Fibroblast of lung (primary cell): ENCODE measurements at regions not wholly inside any gene's neighbourhood (a gene's known extent, or its start where the extent isn't known, plus 50 kb on each side); places are given as distances from the start of the nearest gene placed in this dataset.

Source experiments
- DNase-seq, 2 donors: peaks; one replicate each; pipeline versions ENCODE4 v3.0.0 to v3.0.0-alpha.2; 2010; ENCODE audit warnings: low read depth in 2 of 2
- H2AFZ ChIP-seq: 2 replicates; pipeline ENCODE4 v1.5.1; 2012; ENCODE audit warnings: low read length, control low read depth, inconsistent platforms
- H3K27ac ChIP-seq: 2 replicates; pipeline ENCODE4 v1.5.1; 2011; ENCODE audit warnings: low read length, control low read depth; ENCODE audit not compliant: insufficient read depth
- H3K27me3 ChIP-seq: 2 replicates; pipeline ENCODE4 v1.5.1; 2011; ENCODE audit warnings: mild to moderate bottlenecking, low read length; ENCODE audit not compliant: control insufficient read depth, insufficient read depth
- H3K36me3 ChIP-seq: 2 replicates; pipeline ENCODE4 v1.5.1; 2011; ENCODE audit warnings: low read length; ENCODE audit not compliant: control insufficient read depth, insufficient read depth
- H3K4me1 ChIP-seq: 2 replicates; pipeline ENCODE4 v1.5.1; 2011; ENCODE audit warnings: low read length; ENCODE audit not compliant: control insufficient read depth, insufficient read depth; ENCODE audit errors: extremely low read depth
- H3K4me2 ChIP-seq: 2 replicates; pipeline ENCODE4 v1.5.1; 2011; ENCODE audit warnings: low read length, control low read depth; ENCODE audit not compliant: insufficient read depth; ENCODE audit errors: extremely low read depth
- H3K4me3 ChIP-seq, 4 experiments: fragments of 200-600 bp in 1 of 4; sonication (generic) in 1 of 4; replicated peaks in 1 of 4; 2 replicates each; pipeline ENCODE4 v1.5.1; 2011 to 2016; ENCODE audit warnings: low read length in 4 of 4, low read depth in 3 of 4, mild to moderate bottlenecking in 3 of 4, control low read depth in 2 of 4, inconsistent platforms in 1 of 4, mixed read lengths in 1 of 4; ENCODE audit not compliant: insufficient read depth in 1 of 4; ENCODE audit errors: control extremely low read depth in 1 of 4
- H3K79me2 ChIP-seq: 2 replicates; pipeline ENCODE4 v1.5.1; 2012; ENCODE audit warnings: mild to moderate bottlenecking, low read length, inconsistent platforms; ENCODE audit not compliant: control insufficient read depth, insufficient read depth
- H3K9ac ChIP-seq: 2 replicates; pipeline ENCODE4 v1.5.1; 2011; ENCODE audit warnings: mild to moderate bottlenecking, low read length, control low read depth; ENCODE audit not compliant: insufficient read depth
- H3K9me3 ChIP-seq: 2 replicates; pipeline ENCODE4 v1.5.1; 2012; ENCODE audit warnings: low read depth, low read length; ENCODE audit not compliant: control insufficient read depth, insufficient read depth
- H4K20me1 ChIP-seq: 2 replicates; pipeline ENCODE4 v1.5.1; 2011; ENCODE audit warnings: low read length; ENCODE audit not compliant: control insufficient read depth, insufficient read depth; ENCODE audit errors: extremely low read depth
- EZH2 ChIP-seq: IDR thresholded peaks from 2 replicates; pipeline ENCODE4 v1.5.1; 2012; ENCODE audit warnings: low read length, control low read depth, mild to moderate bottlenecking; ENCODE audit errors: missing control alignments
- TF ChIP-seq, protein P1 (sequence below), 2 donors: IDR thresholded peaks in 1 of 2; conservative IDR thresholded peaks in 1 of 2; 1 replicate in 1 of 2; 2 replicates in 1 of 2; pipeline ENCODE4 v1.5.1; 2011 to 2012; ENCODE audit warnings: low read length in 2 of 2, control low read depth in 1 of 2, inconsistent platforms in 1 of 2, low read depth in 1 of 2, mild to moderate bottlenecking in 1 of 2

DNA sequence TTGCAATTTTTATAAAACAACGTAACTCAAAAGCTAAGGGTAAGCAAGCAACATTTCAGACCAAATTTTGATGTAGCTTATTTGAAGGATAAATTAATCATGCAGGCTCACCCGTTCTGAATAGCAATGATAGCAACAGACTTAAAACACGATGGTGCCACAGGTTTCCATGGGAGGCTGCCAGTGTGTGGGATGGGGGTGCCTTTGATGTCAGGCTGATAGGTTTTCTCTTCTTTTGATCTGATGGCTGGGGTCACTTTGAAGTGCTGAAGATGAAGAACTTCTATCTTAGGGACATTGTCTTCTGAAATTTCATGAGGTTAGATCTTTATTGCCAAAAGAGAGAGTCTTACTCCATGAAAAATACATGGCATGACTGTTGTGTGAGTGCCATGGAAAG, 206.8 kb downstream of the LPIN1 start:
- no peak overlapping the region for H3K4me3 ChIP-seq
- H3K4me1 ChIP-seq, result no peaks in the 10 kb centered on the region
- H3K4me2 ChIP-seq, result no peak overlapping the region
- no peak overlapping the region for H2AFZ ChIP-seq
- H3K79me2 ChIP-seq, result no peaks in the 10 kb centered on the region
- H4K20me1 ChIP-seq, result no peaks in the 10 kb centered on the region
- H3K36me3 ChIP-seq, result no peaks in the 10 kb centered on the region
- H3K9ac ChIP-seq, result no peak overlapping the region
- H3K27ac ChIP-seq, result no peak overlapping the region
- TF ChIP-seq EZH2, result no peak
- TF ChIP-seq, protein P1, sequence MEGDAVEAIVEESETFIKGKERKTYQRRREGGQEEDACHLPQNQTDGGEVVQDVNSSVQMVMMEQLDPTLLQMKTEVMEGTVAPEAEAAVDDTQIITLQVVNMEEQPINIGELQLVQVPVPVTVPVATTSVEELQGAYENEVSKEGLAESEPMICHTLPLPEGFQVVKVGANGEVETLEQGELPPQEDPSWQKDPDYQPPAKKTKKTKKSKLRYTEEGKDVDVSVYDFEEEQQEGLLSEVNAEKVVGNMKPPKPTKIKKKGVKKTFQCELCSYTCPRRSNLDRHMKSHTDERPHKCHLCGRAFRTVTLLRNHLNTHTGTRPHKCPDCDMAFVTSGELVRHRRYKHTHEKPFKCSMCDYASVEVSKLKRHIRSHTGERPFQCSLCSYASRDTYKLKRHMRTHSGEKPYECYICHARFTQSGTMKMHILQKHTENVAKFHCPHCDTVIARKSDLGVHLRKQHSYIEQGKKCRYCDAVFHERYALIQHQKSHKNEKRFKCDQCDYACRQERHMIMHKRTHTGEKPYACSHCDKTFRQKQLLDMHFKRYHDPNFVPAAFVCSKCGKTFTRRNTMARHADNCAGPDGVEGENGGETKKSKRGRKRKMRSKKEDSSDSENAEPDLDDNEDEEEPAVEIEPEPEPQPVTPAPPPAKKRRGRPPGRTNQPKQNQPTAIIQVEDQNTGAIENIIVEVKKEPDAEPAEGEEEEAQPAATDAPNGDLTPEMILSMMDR (conservative IDR thresholded peaks at IDR 0.05 in 1 of 2, IDR thresholded peaks at IDR 0.05 in 1 of 2; ENCODE audit: low read depth in 1 of 2, low read length in 2 of 2), result no peak
- no peak for DNase-seq
- H3K9me3 ChIP-seq, result no peaks in the 10 kb centered on the region
- no peaks in the 10 kb centered on the region for H3K27me3 ChIP-seq

- no peak overlapping the region for H3K4me3 ChIP-seq
- H3K27me3 ChIP-seq, result no peaks in the 10 kb centered on the region
- no peak overlapping the region for H3K27ac ChIP-seq
- no peak overlapping the region for H3K9ac ChIP-seq
- TF ChIP-seq, protein P1 (conservative IDR thresholded peaks at IDR 0.05 in 1 of 2, IDR thresholded peaks at IDR 0.05 in 1 of 2; ENCODE audit: low read depth in 1 of 2, low read length in 2 of 2), result no peak
- no peak for TF ChIP-seq EZH2
- no peak overlapping the region for H3K4me2 ChIP-seq
- H4K20me1 ChIP-seq, result no peaks in the 10 kb centered on the region
- DNase-seq, result peak in 1 of 2 donors; percentile 76
- no peaks in the 10 kb centered on the region for H3K4me1 ChIP-seq
- H3K9me3 ChIP-seq, result no peaks in the 10 kb centered on the region
- no peaks in the 10 kb centered on the region for H3K36me3 ChIP-seq
- H2AFZ ChIP-seq, result no peak overlapping the region
- H3K79me2 ChIP-seq, result no peaks in the 10 kb centered on the region
Observed at GRCh38 chr2:11955314-11955713, 208.9 kb downstream of the LPIN1 start.

- no peak overlapping the region for H3K27ac ChIP-seq
- H3K36me3 ChIP-seq, result no peaks in the 10 kb centered on the region
- TF ChIP-seq EZH2, result no peak
- TF ChIP-seq, protein P1 (conservative IDR thresholded peaks at IDR 0.05 in 1 of 2, IDR thresholded peaks at IDR 0.05 in 1 of 2; ENCODE audit: low read depth in 1 of 2, low read length in 2 of 2), result no peak
- H3K9me3 ChIP-seq, result no peaks in the 10 kb centered on the region
- no peaks in the 10 kb centered on the region for H3K4me1 ChIP-seq
- H3K4me3 ChIP-seq, result no peak overlapping the region
- DNase-seq, result peak in 1 of 2 donors; percentile 59
- no peak overlapping the region for H2AFZ ChIP-seq
- no peak overlapping the region for H3K4me2 ChIP-seq
- H3K79me2 ChIP-seq, result no peaks in the 10 kb centered on the region
- H3K27me3 ChIP-seq, result no peaks in the 10 kb centered on the region
- H3K9ac ChIP-seq, result no peak overlapping the region
- no peaks in the 10 kb centered on the region for H4K20me1 ChIP-seq
Observed at GRCh38 chr2:11955884-11956291, 209.5 kb downstream of the LPIN1 start.
